Heart right ventricle (tissue), 16 donors: ENCODE measurements at regions not wholly inside any gene's neighbourhood (a gene's known extent, or its start where the extent isn't known, plus 50 kb on each side); places are given as distances from the start of the nearest gene placed in this dataset.
"Not testable (repeated sequence)": the region's sequence is repeated elsewhere in the genome, so short reads cannot be mapped to it uniquely, and the experiment has no call there.

Experiments
- ATAC-seq, 8 donors: fragments of 200-7000 bp; cut with Tn5 transposase; one replicate each; pipeline ENCODE4 v1.9.1; 2020; ENCODE audit warnings: mild to moderate bottlenecking in 8 of 8, moderate library complexity in 8 of 8, moderate number of reproducible peaks in 1 of 8
- DNase-seq, 2 donors: peaks; one replicate each; pipeline ENCODE4 v3.0.0-alpha.2; 2020
- H3K27ac ChIP-seq, 10 donors: fragments of 200-600 bp; sonication (generic) in 2 of 10; one replicate each; pipeline versions ENCODE4 v1.5.0 to v1.8.0; 2020 to 2022; ENCODE audit warnings: mild to moderate bottlenecking in 3 of 10
- H3K27me3 ChIP-seq, 7 donors: fragments of 200-600 bp; one replicate each; pipeline ENCODE4 v1.8.0; 2021 to 2022; ENCODE audit warnings: mild to moderate bottlenecking in 2 of 7
- H3K36me3 ChIP-seq, 9 donors: fragments of 200-600 bp; sonication (generic) in 1 of 9; one replicate each; pipeline versions ENCODE4 v1.5.0 to v1.8.0; 2020 to 2022; ENCODE audit warnings: mild to moderate bottlenecking in 2 of 9
- H3K4me1 ChIP-seq, 9 donors: fragments of 200-600 bp; sonication (generic) in 1 of 9; one replicate each; pipeline versions ENCODE4 v1.5.0 to v1.8.0; 2020 to 2022; ENCODE audit warnings: mild to moderate bottlenecking in 4 of 9
- H3K4me3 ChIP-seq, 10 donors: fragments of 200-600 bp; sonication (generic) in 2 of 10; one replicate each; pipeline versions ENCODE4 v1.5.0 to v1.8.0; 2020 to 2022; ENCODE audit warnings: mild to moderate bottlenecking in 7 of 10, moderate library complexity in 2 of 10
- H3K9me3 ChIP-seq, 11 donors: fragments of 200-600 bp in 10 of 11; sonication (generic) in 2 of 11; one replicate each; pipeline versions ENCODE4 v1.5.0 to v1.8.0; 2013 to 2022; ENCODE audit warnings: mild to moderate bottlenecking in 2 of 11, control low read depth in 1 of 11, moderate library complexity in 1 of 11
- CTCF ChIP-seq, 9 donors: fragments of 200-600 bp; sonication (generic) in 2 of 9; IDR thresholded peaks; one replicate each; pipeline versions ENCODE4 v1.5.0 to v1.8.0; 2021 to 2022; ENCODE audit warnings: antibody characterized with exemption in 9 of 9, mild to moderate bottlenecking in 5 of 9, moderate library complexity in 1 of 9
- WGBS, 2 donors: extraction: QIAGEN DNeasy Blood & Tissue Kit; methylation state at CpG; one replicate each; pipeline ENCODE4 v1.1.7; 2013; ENCODE audit warnings: inconsistent platforms in 1 of 2; 5-methylcytosine and 5-hydroxymethylcytosine counted together
- intact Hi-C, 10 donors: fragments of 100-400 bp; cut with DNase I; formaldehyde crosslinking; loops; one replicate each; pipeline versions ENCODE4 v1.11.1 to v1.14.2; 2022
- donor health status: Arrhythmogenic right ventricular cardiomyopathy.
- donor health status: ischemic (EF 13 %, LVEDD 7.1; RV severe dilation, severe dysfunction).
- donor health status: healthy with polysubstance abuse.
- donor health status: DM: no; HTN: yes; CAD: no.
- donor health status: DM: no; HTN: no; CAD: no.
- donor health status: ischemic (EF 25% LVEDD 6.9; RV normal size, moderate dysfunction).
- donor health status: ischemic (EF 25% LVEDD 5.7; RV mildly dilated, moderate dysfunction).
- donor health status: healthy.
- donor health status: DM: yes; HTN: yes; CAD: no.
- donor health status: Ischemic cardiomyopathy.
- donor health status: ischemic (EF 35%, LVEDD 5.7; RV mildly dilated, moderate dysfunction).
- donor health status: nonischemic (EF 11% LVEDD 7.7; RV severe dilation, severe dysfunction).
- donor health status: DM: yes; HTN: yes; CAD: no.
- donor health status: PGD.
- donor health status: ischemic (EF 29% LVEDD 5.4; RV normal size, mild dysfunction).
- donor health status: nonischemic (EF 23%, LVEDD 6.1; RV moderate dilation, normal function).

GRCh38 chr18:25535495-25535894, 183.5 kb upstream of the ZNF521 start:
- H3K36me3 ChIP-seq: no peaks in the 10 kb centered on the region
- H3K4me3 ChIP-seq: no peak overlapping the region
- no peak for TF ChIP-seq CTCF (IDR thresholded peaks at IDR 0.05)
- peaks cover 0 to 2% (median 0%) of the 10 kb centered on the region in 11 donors for H3K9me3 ChIP-seq
- H3K4me1 ChIP-seq: no peaks in the 10 kb centered on the region
- intact Hi-C loops: no loop called here
- no peak overlapping the region for H3K27ac ChIP-seq
- DNase-seq: no peak
- no peaks in the 10 kb centered on the region for H3K27me3 ChIP-seq
- no peak for ATAC-seq
- WGBS, 2 donors: 98% methylated on average over 1 of the region's 1 CpG

DNA sequence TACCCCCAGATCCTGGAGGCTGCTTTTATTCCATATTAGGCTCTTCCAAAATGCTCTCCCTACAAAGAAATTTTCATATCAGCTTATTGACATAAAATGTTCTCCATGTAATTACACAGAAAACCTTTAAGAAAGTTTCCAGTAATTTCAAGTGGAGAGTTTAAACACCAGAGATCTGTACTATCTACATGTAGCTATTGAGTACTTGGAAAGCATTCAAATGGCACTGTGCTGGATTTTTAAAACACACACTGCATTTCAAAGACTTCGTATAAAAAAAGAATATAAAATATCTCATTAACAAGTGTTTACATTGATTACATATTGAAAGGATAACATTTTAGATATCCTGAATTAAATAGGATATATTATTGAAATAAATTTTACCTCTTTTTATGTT, 182.4 kb upstream of the ZNF521 start:
- WGBS, 2 donors: 35 to 36% methylated on average over 1 of the region's 1 CpG

GRCh38 chr18:25533218-25533617, 181.3 kb upstream of the ZNF521 start:
- peaks cover 0 to 2% (median 0%) of the 10 kb centered on the region in 11 donors for H3K9me3 ChIP-seq
- intact Hi-C loops: no loop called here

More for the DNA sequence above, 182.4 kb upstream of the ZNF521 start:
- TF ChIP-seq CTCF (IDR thresholded peaks at IDR 0.05): no peak
- intact Hi-C loops: no loop called here
- no peak overlapping the region for H3K27ac ChIP-seq
- DNase-seq: no peak
- ATAC-seq: no peak
- H3K4me1 ChIP-seq: no peaks in the 10 kb centered on the region
- no peaks in the 10 kb centered on the region for H3K36me3 ChIP-seq
- peaks cover 0 to 2% (median 0%) of the 10 kb centered on the region in 11 donors for H3K9me3 ChIP-seq
- H3K27me3 ChIP-seq: no peaks in the 10 kb centered on the region
- H3K4me3 ChIP-seq: no peak overlapping the region

DNA sequence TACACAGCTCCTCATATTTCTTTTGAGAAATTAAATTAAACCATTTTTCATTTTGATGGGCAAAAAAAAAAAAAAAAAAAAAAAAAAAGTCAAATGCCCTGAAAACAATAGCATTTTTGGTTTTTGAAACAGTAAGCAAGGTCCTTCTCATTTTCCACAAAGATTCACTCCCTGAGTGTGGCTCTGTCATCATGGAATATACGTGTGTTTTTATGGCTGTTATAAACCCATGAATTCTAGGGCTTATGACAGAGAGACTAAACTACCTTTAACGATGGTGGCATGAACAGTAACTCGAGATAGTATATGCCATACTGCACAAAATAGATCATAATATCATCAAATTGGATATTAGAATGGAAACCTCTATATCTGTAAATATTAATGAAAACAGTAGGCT, 179.2 kb upstream of the ZNF521 start:
- Histone ChIP-seq H3K9me3 (peaks cover 0 to 2% (median 0%) of the 10 kb centered on the region in 11 donors), H3K4me1 (no peaks in the 10 kb centered on the region), H3K36me3 (no peaks in the 10 kb centered on the region), H3K27me3 (peaks cover 0 to 8% (median 0%) of the 10 kb centered on the region in 7 donors), H3K27ac (no peak overlapping the region), H3K4me3 (no peak overlapping the region)
- WGBS, 2 donors: 83 to 88% methylated on average over 3 of the region's 3 CpGs
- no peak for ATAC-seq
- DNase-seq: no peak
- intact Hi-C loops: no loop called here
- TF ChIP-seq CTCF (IDR thresholded peaks at IDR 0.05): no peak

More at GRCh38 chr18:25533218-25533617, 181.3 kb upstream of the ZNF521 start:
- no peak overlapping the region for H3K27ac ChIP-seq
- no peaks in the 10 kb centered on the region for H3K4me1 ChIP-seq
- H3K4me3 ChIP-seq: no peak overlapping the region
- no peak for TF ChIP-seq CTCF (IDR thresholded peaks at IDR 0.05)
- peaks cover 0 to 5% (median 0%) of the 10 kb centered on the region in 7 donors for H3K27me3 ChIP-seq
- DNase-seq (no peak), ATAC-seq (no peak)
- H3K36me3 ChIP-seq: no peaks in the 10 kb centered on the region
- WGBS, 2 donors: 88 to 94% methylated on average over 4 of the region's 4 CpGs

GRCh38 chr18:25525789-25526188, 173.8 kb upstream of the ZNF521 start:
- H3K27ac ChIP-seq, intact Hi-C loops, H3K4me1 ChIP-seq, H3K9me3 ChIP-seq, H3K27me3 ChIP-seq, H3K4me3 ChIP-seq, DNase-seq, ATAC-seq, H3K36me3 ChIP-seq: not testable (repeated sequence)
- WGBS, 2 donors: 46 to 85% methylated on average over 1 of the region's 1 CpG
